Adrenal gland (tissue), 5 donors: ENCODE measurements at regions not wholly inside any gene's neighbourhood (a gene's known extent, or its start where the extent isn't known, plus 50 kb on each side); places are given as distances from the start of the nearest gene placed in this dataset.

Experiments
- CTCF ChIP-seq, 6 experiments: fragments of 450-650 bp in 4 of 6; fragments of 200-600 bp in 2 of 6; sonication (generic) in 1 of 6; IDR thresholded peaks; 1 replicate in 5 of 6; 2 replicates in 1 of 6; pipeline versions ENCODE4 v1.5.1 to v1.8.0; 2016 to 2021; ENCODE audit warnings: antibody characterized with exemption in 6 of 6, mild to moderate bottlenecking in 2 of 6, moderate library complexity in 1 of 6
- POLR2A ChIP-seq, 2 donors: fragments of 450-650 bp; IDR thresholded peaks; one replicate each; pipeline ENCODE4 v1.6.1; 2017; ENCODE audit warnings: antibody characterized with exemption in 2 of 2, mild to moderate bottlenecking in 2 of 2, moderate library complexity in 1 of 2
- donor health status: DM: no; HTN: no; CAD: no.

- TF ChIP-seq CTCF (IDR thresholded peaks at IDR 0.05) (no peak), POLR2A (IDR thresholded peaks at IDR 0.05) (no peak)
These were observed 697.0 kb downstream of the LIG4 start for GRCh38 chr13:107518292-107518691.
